ENCODE measurements at regions not wholly inside any gene's neighbourhood (a gene's known extent, or its start where the extent isn't known, plus 50 kb on each side); places are given as distances from the start of the nearest gene placed in this dataset.

- DNase-seq (ENCODE audit: low spot score): no peak
Observed at GRCh38 chr7:50166997-50167965, 74.2 kb upstream of the ZPBP start.

GRCh38 chr7:50164559-50165170, 71.6 kb upstream of the ZPBP start:
- DNase-seq (ENCODE audit: low spot score): no peak

- DNase-seq (ENCODE audit: low spot score): no peak
Observed at GRCh38 chr7:50160206-50160605, 67.2 kb upstream of the ZPBP start.

- no peak for DNase-seq (ENCODE audit: low spot score)
Observed at GRCh38 chr7:50159154-50159553, 66.1 kb upstream of the ZPBP start.

- no peak for DNase-seq (ENCODE audit: low spot score)
Observed at GRCh38 chr7:50156706-50157105, 63.7 kb upstream of the ZPBP start.

GRCh38 chr7:50156163-50156562, 63.1 kb upstream of the ZPBP start:
- no peak for DNase-seq (ENCODE audit: low spot score)

- no peak for DNase-seq (ENCODE audit: low spot score)
Observed at GRCh38 chr7:50155755-50156154, 62.7 kb upstream of the ZPBP start.

- no peak for DNase-seq (ENCODE audit: low spot score)
Observed at GRCh38 chr7:50153995-50154394, 60.9 kb upstream of the ZPBP start.

- DNase-seq (ENCODE audit: low spot score): no peak
Observed at GRCh38 chr7:50153148-50153547, 60.1 kb upstream of the ZPBP start.

- DNase-seq (ENCODE audit: low spot score): no peak
Observed at GRCh38 chr7:50152486-50152885, 59.4 kb upstream of the ZPBP start.

GRCh38 chr7:50151661-50152060, 58.6 kb upstream of the ZPBP start:
- no peak for DNase-seq (ENCODE audit: low spot score)

GRCh38 chr7:50151001-50151400, 58.0 kb upstream of the ZPBP start:
- DNase-seq (ENCODE audit: low spot score): no peak

- no peak for DNase-seq (ENCODE audit: low spot score)
Observed at GRCh38 chr7:50149369-50149768, 56.3 kb upstream of the ZPBP start.

- no peak for DNase-seq (ENCODE audit: low spot score)
Observed at GRCh38 chr7:50147951-50148808, 55.1 kb upstream of the ZPBP start.

GRCh38 chr7:50146692-50147091, 53.6 kb upstream of the ZPBP start:
- DNase-seq (ENCODE audit: low spot score): no peak

- no peak for DNase-seq (ENCODE audit: low spot score)
Observed at GRCh38 chr7:50145801-50146338, 52.8 kb upstream of the ZPBP start.

- peak; percentile 9 for DNase-seq (ENCODE audit: low spot score)
Observed at GRCh38 chr7:50145226-50145625, 52.2 kb upstream of the ZPBP start.

Data from LoVo (cell line).